ENCODE measurements at regions not wholly inside any gene's neighbourhood (a gene's known extent, or its start where the extent isn't known, plus 50 kb on each side); places are given as distances from the start of the nearest gene placed in this dataset. TPM values are rescaled to one million over a fixed set of nuclear protein-coding genes. Genes with fewer than 3 reads are reported as not detected.

DNA sequence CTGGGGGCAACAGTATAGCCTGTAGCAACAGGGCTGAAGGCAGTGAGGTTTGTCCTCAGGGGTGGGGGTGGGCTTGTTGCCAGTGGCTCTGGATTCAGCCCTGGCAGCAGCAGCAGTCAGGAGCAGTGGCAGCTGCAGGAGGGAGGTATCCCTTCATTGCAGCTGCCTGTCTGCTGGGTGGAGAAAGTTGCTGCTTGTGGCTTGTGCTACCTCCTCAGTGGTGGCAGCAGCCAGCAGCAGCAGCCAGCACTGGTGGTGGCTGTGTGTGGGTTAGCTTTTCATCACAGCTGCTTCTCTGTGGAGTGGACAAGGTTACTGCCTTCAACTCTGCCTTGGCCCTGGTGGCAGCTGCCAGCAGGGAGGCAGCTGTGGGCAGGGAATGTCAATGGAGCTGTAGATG, 94.9 kb downstream of the ARL6IP6 start (continued):
- TF ChIP-seq, protein P1, sequence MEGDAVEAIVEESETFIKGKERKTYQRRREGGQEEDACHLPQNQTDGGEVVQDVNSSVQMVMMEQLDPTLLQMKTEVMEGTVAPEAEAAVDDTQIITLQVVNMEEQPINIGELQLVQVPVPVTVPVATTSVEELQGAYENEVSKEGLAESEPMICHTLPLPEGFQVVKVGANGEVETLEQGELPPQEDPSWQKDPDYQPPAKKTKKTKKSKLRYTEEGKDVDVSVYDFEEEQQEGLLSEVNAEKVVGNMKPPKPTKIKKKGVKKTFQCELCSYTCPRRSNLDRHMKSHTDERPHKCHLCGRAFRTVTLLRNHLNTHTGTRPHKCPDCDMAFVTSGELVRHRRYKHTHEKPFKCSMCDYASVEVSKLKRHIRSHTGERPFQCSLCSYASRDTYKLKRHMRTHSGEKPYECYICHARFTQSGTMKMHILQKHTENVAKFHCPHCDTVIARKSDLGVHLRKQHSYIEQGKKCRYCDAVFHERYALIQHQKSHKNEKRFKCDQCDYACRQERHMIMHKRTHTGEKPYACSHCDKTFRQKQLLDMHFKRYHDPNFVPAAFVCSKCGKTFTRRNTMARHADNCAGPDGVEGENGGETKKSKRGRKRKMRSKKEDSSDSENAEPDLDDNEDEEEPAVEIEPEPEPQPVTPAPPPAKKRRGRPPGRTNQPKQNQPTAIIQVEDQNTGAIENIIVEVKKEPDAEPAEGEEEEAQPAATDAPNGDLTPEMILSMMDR (IDR thresholded peaks at IDR 0.05; ENCODE audit: low read depth, low read length, missing input control) = no peak
- TF ChIP-seq TAF1 (conservative IDR thresholded peaks at IDR 0.05) (no peak), FOXA1 (IDR thresholded peaks at IDR 0.05) (no peak)

Small RNAs in the stretch of these regions (small RNA-seq; reads per million reads assigned to genes)
- gene AC009969.1 (not detected), gene AC079150.2 (not detected)

Data from liver (tissue), 4 donors.